ENCODE measurements at regions not wholly inside any gene's neighbourhood (a gene's known extent, or its start where the extent isn't known, plus 50 kb on each side); places are given as distances from the start of the nearest gene placed in this dataset.

GRCh38 chr15:97012986-97013385 is 682.5 kb downstream of the NR2F2 start:
- DNase-seq (ENCODE audit: low spot score), result no peak
- in situ Hi-C loops (cut with HindIII; ENCODE audit: low sequenced_read_pairs), result no loop called here

GRCh38 chr15:97013491-97013890 is 683.0 kb downstream of the NR2F2 start:
- DNase-seq (ENCODE audit: low spot score), result no peak
- in situ Hi-C loops (cut with HindIII; ENCODE audit: low sequenced_read_pairs), result no loop called here

GRCh38 chr15:97014001-97014400 is 683.5 kb downstream of the NR2F2 start:
- in situ Hi-C loops (cut with HindIII; ENCODE audit: low sequenced_read_pairs), result no loop called here
- DNase-seq (ENCODE audit: low spot score), result no peak

GRCh38 chr15:97023488-97023844 is 693.0 kb downstream of the NR2F2 start:
- in situ Hi-C loops (cut with HindIII; ENCODE audit: low sequenced_read_pairs), result no loop called here
- no peak for DNase-seq (ENCODE audit: low spot score)

GRCh38 chr15:97026781-97027180 is 696.3 kb downstream of the NR2F2 start:
- no peak for DNase-seq (ENCODE audit: low spot score)
- in situ Hi-C loops (cut with HindIII; ENCODE audit: low sequenced_read_pairs), result no loop called here

- DNase-seq (ENCODE audit: low spot score), result no peak
- in situ Hi-C loops (cut with HindIII; ENCODE audit: low sequenced_read_pairs), result no loop called here
Measured at GRCh38 chr15:97027772-97028171, 697.3 kb downstream of the NR2F2 start.

GRCh38 chr15:97030251-97030650 is 699.8 kb downstream of the NR2F2 start:
- in situ Hi-C loops (cut with HindIII; ENCODE audit: low sequenced_read_pairs), result no loop called here

GRCh38 chr15:97036301-97036700 is 705.8 kb downstream of the NR2F2 start:
- DNase-seq (ENCODE audit: low spot score), result no peak

More at GRCh38 chr15:97030251-97030650, 699.8 kb downstream of the NR2F2 start:
- DNase-seq (ENCODE audit: low spot score), result no peak

GRCh38 chr15:97037080-97037479 is 706.6 kb downstream of the NR2F2 start:
- DNase-seq (ENCODE audit: low spot score), result no peak
- in situ Hi-C loops (cut with HindIII; ENCODE audit: low sequenced_read_pairs), result no loop called here

More at GRCh38 chr15:97036301-97036700, 705.8 kb downstream of the NR2F2 start:
- in situ Hi-C loops (cut with HindIII; ENCODE audit: low sequenced_read_pairs), result no loop called here

- in situ Hi-C loops (cut with HindIII; ENCODE audit: low sequenced_read_pairs), result no loop called here
- DNase-seq (ENCODE audit: low spot score), result no peak
Measured at GRCh38 chr15:97045666-97046421, 715.3 kb downstream of the NR2F2 start.

GRCh38 chr15:97052513-97052912 is 722.0 kb downstream of the NR2F2 start:
- no peak for DNase-seq (ENCODE audit: low spot score)
- in situ Hi-C loops (cut with HindIII; ENCODE audit: low sequenced_read_pairs), result no loop called here

- in situ Hi-C loops (cut with HindIII; ENCODE audit: low sequenced_read_pairs), result no loop called here
- no peak for DNase-seq (ENCODE audit: low spot score)
Measured at GRCh38 chr15:97053635-97054034, 723.1 kb downstream of the NR2F2 start.

- in situ Hi-C loops (cut with HindIII; ENCODE audit: low sequenced_read_pairs), result no loop called here
Measured at GRCh38 chr15:97057503-97057902, 727.0 kb downstream of the NR2F2 start.

GRCh38 chr15:97059281-97059680 is 728.8 kb downstream of the NR2F2 start:
- no peak for DNase-seq (ENCODE audit: low spot score)
- in situ Hi-C loops (cut with HindIII; ENCODE audit: low sequenced_read_pairs), result no loop called here

More at GRCh38 chr15:97057503-97057902, 727.0 kb downstream of the NR2F2 start:
- DNase-seq (ENCODE audit: low spot score), result no peak

- in situ Hi-C loops (cut with HindIII; ENCODE audit: low sequenced_read_pairs), result no loop called here
- no peak for DNase-seq (ENCODE audit: low spot score)
Measured at GRCh38 chr15:97061392-97061791, 730.9 kb downstream of the NR2F2 start.

- no peak for DNase-seq (ENCODE audit: low spot score)
- in situ Hi-C loops (cut with HindIII; ENCODE audit: low sequenced_read_pairs), result no loop called here
Measured at GRCh38 chr15:97071668-97072067, 741.2 kb downstream of the NR2F2 start.

- no peak for DNase-seq (ENCODE audit: low spot score)
- in situ Hi-C loops (cut with HindIII; ENCODE audit: low sequenced_read_pairs), result no loop called here
Measured at GRCh38 chr15:97072545-97072944, 742.0 kb downstream of the NR2F2 start.

GRCh38 chr15:97076011-97076410 is 745.5 kb downstream of the NR2F2 start:
- DNase-seq (ENCODE audit: low spot score), result no peak
- in situ Hi-C loops (cut with HindIII; ENCODE audit: low sequenced_read_pairs), result no loop called here

GRCh38 chr15:97077975-97078374 is 747.5 kb downstream of the NR2F2 start:
- DNase-seq (ENCODE audit: low spot score), result no peak
- in situ Hi-C loops (cut with HindIII; ENCODE audit: low sequenced_read_pairs), result no loop called here

GRCh38 chr15:97078591-97078990 is 748.1 kb downstream of the NR2F2 start:
- in situ Hi-C loops (cut with HindIII; ENCODE audit: low sequenced_read_pairs), result no loop called here
- no peak for DNase-seq (ENCODE audit: low spot score)

GRCh38 chr15:97081666-97082226 is 751.2 kb downstream of the NR2F2 start:
- no peak for DNase-seq (ENCODE audit: low spot score)
- in situ Hi-C loops (cut with HindIII; ENCODE audit: low sequenced_read_pairs), result no loop called here
